Loucy (cell line): ENCODE measurements at regions not wholly inside any gene's neighbourhood (a gene's known extent, or its start where the extent isn't known, plus 50 kb on each side); places are given as distances from the start of the nearest gene placed in this dataset.

Experiments used
- H2AFZ ChIP-seq: fragments of 200-600 bp; sonication (generic); 2 replicates; pipeline ENCODE4 v1.6.0; 2016; ENCODE audit warnings: antibody characterized with exemption, mild to moderate bottlenecking, low read length, moderate library complexity
- H3F3A ChIP-seq: fragments of 200-600 bp; 2 replicates; pipeline ENCODE4 v1.6.0; 2016; ENCODE audit warnings: antibody characterized with exemption, low read depth, mild to moderate bottlenecking
- H3K27me3 ChIP-seq: fragments of 200-600 bp; sonication (generic); 2 replicates; pipeline ENCODE4 v1.6.1; 2014; ENCODE audit warnings: low read length, mild to moderate bottlenecking; ENCODE audit not compliant: insufficient read depth, poor library complexity, severe bottlenecking
- H3K36me3 ChIP-seq: fragments of 200-600 bp; sonication (generic); 2 replicates; pipeline ENCODE4 v1.6.1; 2016; ENCODE audit warnings: low read length; ENCODE audit not compliant: insufficient read depth
- H3K4me1 ChIP-seq: fragments of 200-600 bp; sonication (generic); 2 replicates; pipeline ENCODE4 v1.5.1; 2014; ENCODE audit warnings: low read length, mild to moderate bottlenecking; ENCODE audit not compliant: insufficient read depth, poor library complexity, severe bottlenecking
- H3K4me2 ChIP-seq: fragments of 200-600 bp; sonication (generic); 2 replicates; pipeline ENCODE4 v1.6.0; 2014; ENCODE audit warnings: antibody characterized with exemption, low read length, low read depth, mild to moderate bottlenecking; ENCODE audit not compliant: poor library complexity, severe bottlenecking
- H3K4me3 ChIP-seq: fragments of 200-600 bp; sonication (generic); 2 replicates; pipeline ENCODE4 v1.5.1; 2014; ENCODE audit warnings: low read length, mild to moderate bottlenecking, mixed read lengths; ENCODE audit not compliant: poor library complexity, severe bottlenecking
- H3K79me2 ChIP-seq: fragments of 200-600 bp; sonication (generic); 2 replicates; pipeline ENCODE4 v1.6.1; 2014; ENCODE audit warnings: low read length; ENCODE audit not compliant: insufficient read depth
- H3K9ac ChIP-seq: fragments of 200-600 bp; sonication (generic); 2 replicates; pipeline ENCODE4 v1.6.0; 2014; ENCODE audit warnings: mild to moderate bottlenecking, low read depth, low read length, moderate library complexity; ENCODE audit not compliant: poor library complexity, severe bottlenecking
- H3K9me2 ChIP-seq: fragments of 200-600 bp; sonication (generic); replicated peaks from 2 replicates; pipeline ENCODE4 v1.6.1; 2016; ENCODE audit warnings: low read depth, low read length, mixed read lengths
- H3K9me3 ChIP-seq: fragments of 200-600 bp; sonication (generic); 2 replicates; pipeline ENCODE4 v1.6.1; 2014; ENCODE audit warnings: mild to moderate bottlenecking, antibody characterized with exemption, low read length, low read depth; ENCODE audit not compliant: insufficient read depth
- H4K20me1 ChIP-seq: fragments of 200-600 bp; sonication (generic); 2 replicates; pipeline ENCODE4 v1.6.0; 2014; ENCODE audit warnings: antibody characterized with exemption, low read length, mild to moderate bottlenecking; ENCODE audit not compliant: insufficient read depth, poor library complexity, severe bottlenecking
- EZH2phosphoT487 ChIP-seq: fragments of 200-600 bp; IDR thresholded peaks from 2 replicates; pipeline ENCODE4 v1.6.1; 2018; ENCODE audit warnings: antibody characterized with exemption, mild to moderate bottlenecking, moderate library complexity, borderline replicate concordance
- TF ChIP-seq, protein P1 (sequence below): fragments of 200-600 bp; sonication (generic); conservative IDR thresholded peaks from 2 replicates; pipeline ENCODE4 v1.5.1; 2014; ENCODE audit warnings: mild to moderate bottlenecking, antibody characterized with exemption, low read length

DNA sequence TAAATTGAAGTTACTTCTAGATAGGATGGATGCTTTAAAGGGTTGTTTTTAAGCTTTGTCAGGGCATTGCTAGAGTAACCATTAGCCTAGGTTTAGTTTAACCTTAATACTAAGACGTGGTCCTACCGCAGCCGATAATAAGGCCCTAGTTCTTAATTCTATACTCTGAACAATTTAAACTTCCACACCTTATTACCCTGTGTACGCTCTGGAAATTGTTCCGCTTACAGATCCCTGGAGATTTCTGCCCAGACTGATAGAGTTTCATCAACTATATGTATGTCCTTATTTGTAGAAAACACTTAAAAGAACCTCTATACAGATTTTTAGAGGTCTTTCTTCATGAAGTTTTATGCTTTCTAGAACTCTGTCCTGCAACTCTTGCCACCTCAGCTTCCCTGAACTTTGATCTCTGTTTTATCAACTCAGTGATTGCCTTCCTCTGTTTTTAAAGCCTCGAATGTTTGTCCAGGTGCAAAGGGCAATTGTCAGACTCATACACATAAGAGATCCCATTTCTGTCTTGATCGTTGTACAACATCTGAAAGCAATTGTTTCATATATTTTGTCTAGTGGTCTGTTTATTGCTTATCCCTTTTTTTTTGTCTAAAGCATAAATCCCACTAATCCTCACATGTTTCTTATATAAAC is 71.1 kb upstream of the VCX start:
- TF ChIP-seq, protein P1, sequence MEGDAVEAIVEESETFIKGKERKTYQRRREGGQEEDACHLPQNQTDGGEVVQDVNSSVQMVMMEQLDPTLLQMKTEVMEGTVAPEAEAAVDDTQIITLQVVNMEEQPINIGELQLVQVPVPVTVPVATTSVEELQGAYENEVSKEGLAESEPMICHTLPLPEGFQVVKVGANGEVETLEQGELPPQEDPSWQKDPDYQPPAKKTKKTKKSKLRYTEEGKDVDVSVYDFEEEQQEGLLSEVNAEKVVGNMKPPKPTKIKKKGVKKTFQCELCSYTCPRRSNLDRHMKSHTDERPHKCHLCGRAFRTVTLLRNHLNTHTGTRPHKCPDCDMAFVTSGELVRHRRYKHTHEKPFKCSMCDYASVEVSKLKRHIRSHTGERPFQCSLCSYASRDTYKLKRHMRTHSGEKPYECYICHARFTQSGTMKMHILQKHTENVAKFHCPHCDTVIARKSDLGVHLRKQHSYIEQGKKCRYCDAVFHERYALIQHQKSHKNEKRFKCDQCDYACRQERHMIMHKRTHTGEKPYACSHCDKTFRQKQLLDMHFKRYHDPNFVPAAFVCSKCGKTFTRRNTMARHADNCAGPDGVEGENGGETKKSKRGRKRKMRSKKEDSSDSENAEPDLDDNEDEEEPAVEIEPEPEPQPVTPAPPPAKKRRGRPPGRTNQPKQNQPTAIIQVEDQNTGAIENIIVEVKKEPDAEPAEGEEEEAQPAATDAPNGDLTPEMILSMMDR = no peak
- TF ChIP-seq EZH2phosphoT487 = no peak
- Histone ChIP-seq H3K27me3 (no peaks in the 10 kb centered on the region), H4K20me1 (no peaks in the 10 kb centered on the region), H3K4me3 (no peak overlapping the region), H3K9ac (no peak overlapping the region), H2AFZ (no peak overlapping the region), H3K4me1 (no peaks in the 10 kb centered on the region), H3K79me2 (no peaks in the 10 kb centered on the region), H3K4me2 (no peak overlapping the region), H3F3A (no peaks in the 10 kb centered on the region), H3K36me3 (no peaks in the 10 kb centered on the region), H3K9me2 (no peaks in the 10 kb centered on the region), H3K9me3 (no peaks in the 10 kb centered on the region)

DNA sequence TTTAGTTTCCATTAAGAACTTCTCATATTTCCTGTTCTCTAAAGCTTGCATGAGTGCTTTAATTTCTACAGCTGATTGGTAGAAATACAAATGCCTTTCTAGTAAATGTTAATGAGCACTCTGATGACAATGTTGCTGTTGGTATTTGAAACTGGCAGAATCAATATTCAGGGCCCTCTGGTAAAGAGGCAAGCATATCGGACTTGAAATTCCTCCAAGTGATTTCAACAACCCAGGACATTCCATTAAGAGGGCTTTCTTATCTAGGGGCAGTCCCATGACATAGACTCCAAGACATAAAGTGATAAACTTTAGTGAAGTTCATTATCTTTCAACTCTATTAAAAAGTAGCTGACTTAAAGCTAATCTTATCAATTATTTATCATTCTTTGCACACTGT is 83.1 kb upstream of the VCX start:
- Histone ChIP-seq H3K4me2 (no peak overlapping the region), H3K4me3 (no peak overlapping the region), H3K4me1 (no peaks in the 10 kb centered on the region), H2AFZ (no peak overlapping the region), H3K36me3 (no peaks in the 10 kb centered on the region), H3K9ac (no peak overlapping the region), H3K9me3 (no peaks in the 10 kb centered on the region), H4K20me1 (no peaks in the 10 kb centered on the region), H3K9me2 (no peaks in the 10 kb centered on the region), H3K27me3 (no peaks in the 10 kb centered on the region), H3K79me2 (no peaks in the 10 kb centered on the region), H3F3A (no peaks in the 10 kb centered on the region)
- TF ChIP-seq EZH2phosphoT487 = no peak
- TF ChIP-seq, protein P1 = no peak

DNA sequence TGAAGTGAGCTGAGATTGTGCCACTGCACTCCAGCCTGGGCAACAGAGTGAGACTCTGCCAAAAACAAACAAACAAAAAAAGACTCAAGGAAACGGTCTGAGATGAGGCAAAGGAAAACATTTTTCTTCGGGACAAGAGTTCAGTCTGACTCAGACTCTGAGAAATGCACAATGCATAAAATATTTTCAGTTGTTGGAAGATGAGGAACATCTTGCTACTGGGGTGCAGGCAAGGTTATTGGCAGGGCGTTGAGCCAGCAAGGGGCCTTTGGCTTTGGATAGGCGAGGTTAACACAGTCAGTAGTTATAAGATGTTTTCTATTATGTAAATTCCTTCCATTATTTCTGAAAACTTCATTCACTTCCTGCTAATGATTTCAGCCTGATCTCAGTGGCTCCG is 96.1 kb upstream of the VCX start:
- H3K79me2 ChIP-seq = no peaks in the 10 kb centered on the region
- no peaks in the 10 kb centered on the region for H3K4me1 ChIP-seq
- no peak overlapping the region for H3K4me3 ChIP-seq
- no peaks in the 10 kb centered on the region for H3K27me3 ChIP-seq
- H3K9ac ChIP-seq = no peak overlapping the region
- H4K20me1 ChIP-seq = no peaks in the 10 kb centered on the region
- no peak for TF ChIP-seq EZH2phosphoT487
- TF ChIP-seq, protein P1 = no peak
- H3K4me2 ChIP-seq = no peak overlapping the region
- no peaks in the 10 kb centered on the region for H3F3A ChIP-seq
- H3K9me2 ChIP-seq = no peaks in the 10 kb centered on the region
- no peak overlapping the region for H2AFZ ChIP-seq
- H3K36me3 ChIP-seq = no peaks in the 10 kb centered on the region
- no peaks in the 10 kb centered on the region for H3K9me3 ChIP-seq
